Subcutaneous abdominal adipose tissue (tissue), 5 donors: ENCODE measurements at regions not wholly inside any gene's neighbourhood (a gene's known extent, or its start where the extent isn't known, plus 50 kb on each side); places are given as distances from the start of the nearest gene placed in this dataset.
"Not testable (repeated sequence)": the region's sequence is repeated elsewhere in the genome, so short reads cannot be mapped to it uniquely, and the experiment has no call there.

Experiments
- H3K27ac ChIP-seq: one replicate; pipeline ENCODE4 v1.7.0; 2013; ENCODE audit warnings: low read depth, mild to moderate bottlenecking, inconsistent platforms, low read length, moderate library complexity
- H3K27me3 ChIP-seq, 5 donors: one replicate each; pipeline ENCODE4 v1.7.0; 2013; ENCODE audit warnings: low read length in 5 of 5, inconsistent platforms in 1 of 5; ENCODE audit not compliant: control insufficient read depth in 5 of 5, insufficient read depth in 4 of 5
- H3K36me3 ChIP-seq, 5 donors: one replicate each; pipeline ENCODE4 v1.7.0; 2013; ENCODE audit warnings: low read length in 5 of 5; ENCODE audit not compliant: control insufficient read depth in 5 of 5, insufficient read depth in 5 of 5
- H3K4me1 ChIP-seq, 5 donors: one replicate each; pipeline ENCODE4 v1.7.0; 2013; ENCODE audit warnings: low read length in 5 of 5, mild to moderate bottlenecking in 3 of 5, moderate library complexity in 1 of 5; ENCODE audit not compliant: control insufficient read depth in 5 of 5, insufficient read depth in 5 of 5
- H3K4me3 ChIP-seq, 5 donors: one replicate each; pipeline ENCODE4 v1.7.0; 2013; ENCODE audit warnings: low read length in 5 of 5, low read depth in 1 of 5
- H3K9ac ChIP-seq, 5 donors: one replicate each; pipeline ENCODE4 v1.7.0; 2013; ENCODE audit warnings: low read length in 5 of 5, mild to moderate bottlenecking in 4 of 5, moderate library complexity in 3 of 5
- H3K9me3 ChIP-seq, 5 donors: one replicate each; pipeline ENCODE4 v1.7.0; 2013; ENCODE audit warnings: low read length in 5 of 5; ENCODE audit not compliant: control insufficient read depth in 5 of 5
- donor health status: healthy.
- donor health status: healthy.
- donor health status: healthy.
- donor health status: healthy.
- donor health status: healthy.

- Histone ChIP-seq H3K27me3 (peaks cover 0 to 2% (median 0%) of the 10 kb centered on the region in 5 donors), H3K27ac (no peak overlapping the region), H3K4me3 (no peak overlapping the region), H3K9ac (no peak overlapping the region), H3K9me3 (peaks cover 0 to 3% (median 0%) of the 10 kb centered on the region in 5 donors), H3K36me3 (no peaks in the 10 kb centered on the region), H3K4me1 (no peaks in the 10 kb centered on the region)
These were observed 96.4 kb upstream of the C1GALT1C1 start for GRCh38 chrX:120726294-120726693.

DNA sequence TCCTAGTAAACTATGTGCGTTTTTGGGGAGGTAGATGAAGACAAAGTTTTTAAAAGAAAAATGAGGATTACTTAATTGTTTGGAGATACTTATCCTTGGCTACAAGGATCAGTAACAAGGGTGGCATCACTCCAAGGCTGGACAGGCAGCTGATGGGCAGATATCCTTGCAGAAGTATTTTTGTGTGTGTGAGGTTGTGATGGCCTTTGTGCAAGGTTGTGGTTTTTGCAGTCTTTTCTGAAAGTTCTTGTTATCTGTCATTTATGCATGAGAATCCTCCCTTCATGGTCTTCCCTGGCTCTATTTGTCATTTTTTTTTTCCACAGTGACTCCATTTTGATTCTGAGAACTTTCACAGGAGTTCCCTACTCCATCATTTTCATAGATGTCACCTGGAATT lies 96.0 kb upstream of the C1GALT1C1 start:
- peaks cover 0 to 2% (median 0%) of the 10 kb centered on the region in 5 donors for H3K27me3 ChIP-seq
- no peak overlapping the region for H3K27ac ChIP-seq
- no peaks in the 10 kb centered on the region for H3K4me1 ChIP-seq
- H3K36me3 ChIP-seq = no peaks in the 10 kb centered on the region
- no peak overlapping the region for H3K9ac ChIP-seq
- H3K9me3 ChIP-seq = peaks cover 0 to 3% (median 0%) of the 10 kb centered on the region in 5 donors
- no peak overlapping the region for H3K4me3 ChIP-seq

- Histone ChIP-seq H3K4me3 (no peak overlapping the region), H3K27me3 (no peaks in the 10 kb centered on the region), H3K9ac (no peak overlapping the region), H3K9me3 (peaks cover 0 to 3% (median 0%) of the 10 kb centered on the region in 5 donors), H3K4me1 (no peaks in the 10 kb centered on the region), H3K36me3 (no peaks in the 10 kb centered on the region), H3K27ac (no peak overlapping the region)
These were observed 89.8 kb upstream of the C1GALT1C1 start for GRCh38 chrX:120719622-120720021.

DNA sequence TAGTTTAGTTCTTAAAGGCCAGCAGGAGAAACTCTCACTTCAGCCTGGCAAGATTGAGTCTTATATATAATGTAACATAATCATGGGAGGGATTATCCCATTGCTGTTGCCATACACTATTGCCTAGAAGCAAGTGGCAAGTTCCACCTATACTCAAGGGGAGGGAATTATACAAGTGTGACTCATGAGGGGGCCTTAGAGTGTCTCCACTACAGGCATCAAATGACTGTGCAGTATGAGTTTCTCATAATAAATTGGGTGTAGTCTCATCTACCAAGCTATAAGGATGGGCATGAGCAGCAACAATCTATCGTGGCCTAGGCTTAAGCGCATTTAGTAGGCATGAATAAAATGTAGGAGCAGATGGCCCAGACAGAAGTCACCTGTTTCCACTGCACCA lies 89.1 kb upstream of the C1GALT1C1 start:
- H3K36me3 ChIP-seq = no peaks in the 10 kb centered on the region
- H3K9ac ChIP-seq = no peak overlapping the region
- no peaks in the 10 kb centered on the region for H3K27me3 ChIP-seq
- no peaks in the 10 kb centered on the region for H3K4me1 ChIP-seq
- H3K9me3 ChIP-seq = peaks cover 0 to 3% (median 0%) of the 10 kb centered on the region in 5 donors
- no peak overlapping the region for H3K4me3 ChIP-seq
- no peak overlapping the region for H3K27ac ChIP-seq

- H3K4me1 ChIP-seq, H3K4me3 ChIP-seq, H3K9ac ChIP-seq, H3K36me3 ChIP-seq, H3K27me3 ChIP-seq, H3K27ac ChIP-seq: not testable (repeated sequence)
- H3K9me3 ChIP-seq = peaks cover 0 to 18% (median 4%) of the 10 kb centered on the region in 5 donors
These were observed 72.5 kb upstream of the C1GALT1C1 start for GRCh38 chrX:120702337-120702736.

- H3K4me3 ChIP-seq = no peak overlapping the region
- H3K36me3 ChIP-seq = no peaks in the 10 kb centered on the region
- no peak overlapping the region for H3K27ac ChIP-seq
- no peak overlapping the region for H3K9ac ChIP-seq
- H3K4me1 ChIP-seq = no peaks in the 10 kb centered on the region
- peaks cover 0 to 15% (median 4%) of the 10 kb centered on the region in 5 donors for H3K9me3 ChIP-seq
- H3K27me3 ChIP-seq = no peaks in the 10 kb centered on the region
These were observed 67.2 kb upstream of the C1GALT1C1 start for GRCh38 chrX:120697053-120697452.

DNA sequence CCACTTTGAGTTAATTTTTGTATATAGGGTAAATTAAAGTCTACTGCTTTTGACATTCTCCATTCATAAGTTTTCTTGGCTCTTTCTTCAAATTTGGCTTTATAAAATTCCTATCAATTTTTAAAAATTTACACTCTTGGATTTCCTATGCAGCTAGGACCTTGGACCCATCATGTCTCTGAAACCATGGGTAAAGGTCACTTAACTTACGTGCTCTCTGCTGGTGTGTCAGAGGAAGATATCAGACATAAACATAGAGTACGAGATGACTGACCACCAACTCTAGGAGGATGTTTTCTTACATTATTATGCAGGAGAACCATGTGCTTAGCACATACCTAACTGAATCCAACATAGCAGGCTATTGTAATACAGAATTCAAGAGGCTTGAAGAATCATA lies 62.5 kb upstream of the C1GALT1C1 start:
- no peaks in the 10 kb centered on the region for H3K4me1 ChIP-seq
- H3K4me3 ChIP-seq = no peak overlapping the region
- peaks cover 0 to 4% (median 0%) of the 10 kb centered on the region in 5 donors for H3K9me3 ChIP-seq
- H3K36me3 ChIP-seq = no peaks in the 10 kb centered on the region
- no peaks in the 10 kb centered on the region for H3K27me3 ChIP-seq
- H3K27ac ChIP-seq = no peak overlapping the region
- H3K9ac ChIP-seq = no peak overlapping the region

DNA sequence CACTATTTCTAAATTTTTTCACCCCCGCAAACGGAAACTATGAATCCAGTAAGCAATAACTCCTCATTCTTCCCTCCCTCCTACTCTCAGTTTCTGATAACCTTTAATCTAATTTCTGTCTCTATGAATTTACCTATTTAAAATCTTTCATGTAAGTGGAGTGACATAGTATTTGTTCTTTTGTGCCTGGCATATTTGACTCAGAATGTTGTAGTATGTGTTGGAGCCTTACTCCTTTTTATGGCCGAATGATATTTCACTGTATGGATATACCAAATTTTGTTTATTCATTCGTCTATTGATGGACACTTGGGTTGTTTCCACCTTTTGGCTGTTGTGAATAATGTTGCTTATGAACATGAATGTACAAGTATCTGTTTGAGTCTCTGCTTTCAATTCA lies 61.1 kb upstream of the C1GALT1C1 start:
- no peak overlapping the region for H3K9ac ChIP-seq
- no peak overlapping the region for H3K4me3 ChIP-seq
- H3K9me3 ChIP-seq = no peaks in the 10 kb centered on the region
- no peaks in the 10 kb centered on the region for H3K27me3 ChIP-seq
- H3K36me3 ChIP-seq = no peaks in the 10 kb centered on the region
- H3K27ac ChIP-seq = no peak overlapping the region
- no peaks in the 10 kb centered on the region for H3K4me1 ChIP-seq

- peaks cover 0 to 3% (median 0%) of the 10 kb centered on the region in 5 donors for H3K27me3 ChIP-seq
- H3K36me3 ChIP-seq = no peaks in the 10 kb centered on the region
- no peak overlapping the region for H3K4me3 ChIP-seq
- no peak overlapping the region for H3K27ac ChIP-seq
- peaks cover 0 to 4% (median 0%) of the 10 kb centered on the region in 5 donors for H3K4me1 ChIP-seq
- H3K9me3 ChIP-seq = no peaks in the 10 kb centered on the region
- H3K9ac ChIP-seq = no peak overlapping the region
These were observed 60.5 kb upstream of the C1GALT1C1 start for GRCh38 chrX:120690344-120690743.

- H3K4me3 ChIP-seq = no peak overlapping the region
- peaks cover 0 to 3% (median 0%) of the 10 kb centered on the region in 5 donors for H3K27me3 ChIP-seq
- H3K9ac ChIP-seq = no peak overlapping the region
- H3K27ac ChIP-seq = no peak overlapping the region
- H3K4me1 ChIP-seq = no peaks in the 10 kb centered on the region
- H3K9me3 ChIP-seq = peaks cover 0 to 3% (median 0%) of the 10 kb centered on the region in 5 donors
- H3K36me3 ChIP-seq = no peaks in the 10 kb centered on the region
These were observed 50.2 kb upstream of the C1GALT1C1 start for GRCh38 chrX:120680090-120680489.
